GM18505 (cell line): ENCODE measurements at regions not wholly inside any gene's neighbourhood (a gene's known extent, or its start where the extent isn't known, plus 50 kb on each side); places are given as distances from the start of the nearest gene placed in this dataset.
"Not testable (repeated sequence)": the region's sequence is repeated elsewhere in the genome, so short reads cannot be mapped to it uniquely, and the experiment has no call there.

Experiments used
- ATAC-seq: cut with Tn5 transposase; IDR thresholded peaks from one replicate; pipeline ENCODE4 v1.9.1; 2021; ENCODE audit not compliant: unreplicated experiment
- POLR2A ChIP-seq: IDR thresholded peaks from 4 replicates; pipeline ENCODE4 v1.6.1; 2011; ENCODE audit warnings: borderline replicate concordance; ENCODE audit not compliant: insufficient read depth, insufficient read length; ENCODE audit errors: extremely low read depth

DNA sequence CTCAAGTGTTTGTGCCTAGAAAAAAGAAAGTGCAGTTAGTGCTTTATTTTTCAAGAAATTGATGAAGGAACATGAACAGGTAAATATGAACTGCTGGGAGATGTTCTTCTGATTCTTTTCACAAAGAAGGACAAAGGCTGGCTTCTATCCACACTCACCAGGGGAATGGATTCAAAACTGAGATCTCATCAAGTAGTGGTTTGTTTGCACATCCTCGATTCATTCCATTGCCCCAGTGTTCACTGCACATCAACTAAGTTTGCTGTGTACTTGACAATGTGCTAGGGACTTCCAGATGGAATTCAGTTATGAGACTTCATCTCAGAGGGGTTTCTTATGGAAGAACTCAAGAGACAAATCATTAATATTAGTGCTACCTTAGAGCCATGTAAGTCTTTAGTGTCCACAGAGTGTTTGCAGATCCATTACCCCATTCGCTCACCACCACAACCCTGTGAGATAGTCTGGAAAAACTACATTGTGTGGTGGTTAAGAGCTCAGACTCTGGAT is 332.9 kb upstream of the PPP2R3A start:
- no peak for ATAC-seq

GRCh38 chr3:135633078-135633477 is 332.4 kb upstream of the PPP2R3A start:
- no peak for TF ChIP-seq POLR2A

More for the DNA sequence above, 332.9 kb upstream of the PPP2R3A start:
- no peak for TF ChIP-seq POLR2A

DNA sequence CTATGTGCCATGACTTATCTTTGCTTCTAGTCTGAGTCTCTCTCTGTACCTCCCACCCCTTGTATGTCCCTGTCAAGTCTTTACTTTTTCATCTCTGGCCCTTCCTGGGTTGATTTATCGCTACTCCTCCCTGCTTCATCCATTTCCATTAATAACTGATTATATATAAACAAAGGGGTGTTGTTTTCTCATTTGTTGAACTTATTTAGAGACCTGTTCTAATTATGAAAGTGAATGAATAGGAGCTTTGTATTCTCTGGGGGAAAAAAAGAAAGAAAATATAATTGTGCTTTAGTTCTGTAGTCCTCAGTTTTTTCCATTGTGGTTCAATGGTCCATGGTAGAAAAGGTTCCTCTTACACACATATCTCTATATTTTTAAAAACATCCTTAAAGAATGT is 328.9 kb upstream of the PPP2R3A start:
- no peak for TF ChIP-seq POLR2A
- ATAC-seq: no peak

More at GRCh38 chr3:135633078-135633477, 332.4 kb upstream of the PPP2R3A start:
- no peak for ATAC-seq

DNA sequence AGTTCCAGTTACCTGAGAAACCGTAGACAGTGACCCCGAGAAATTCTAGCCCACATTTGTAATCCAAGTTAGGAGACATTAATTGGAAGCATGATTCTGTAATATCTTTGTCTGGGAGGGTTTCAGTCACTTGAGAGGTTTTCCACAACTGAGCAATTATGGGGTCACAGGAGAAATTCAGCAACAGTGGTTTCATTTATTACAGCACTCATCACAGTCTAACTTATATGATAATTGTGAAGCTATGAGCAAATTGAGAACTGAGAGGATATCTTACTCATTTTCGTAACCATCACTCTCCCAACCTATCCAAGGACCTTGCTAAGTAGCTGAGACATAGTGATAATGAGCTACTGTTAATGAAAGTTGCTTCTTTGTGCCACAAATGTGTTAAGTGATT is 328.5 kb upstream of the PPP2R3A start:
- no peak for ATAC-seq
- TF ChIP-seq POLR2A: no peak

- no peak for ATAC-seq
- no peak for TF ChIP-seq POLR2A
Observed at GRCh38 chr3:135641761-135642160, 323.8 kb upstream of the PPP2R3A start.

DNA sequence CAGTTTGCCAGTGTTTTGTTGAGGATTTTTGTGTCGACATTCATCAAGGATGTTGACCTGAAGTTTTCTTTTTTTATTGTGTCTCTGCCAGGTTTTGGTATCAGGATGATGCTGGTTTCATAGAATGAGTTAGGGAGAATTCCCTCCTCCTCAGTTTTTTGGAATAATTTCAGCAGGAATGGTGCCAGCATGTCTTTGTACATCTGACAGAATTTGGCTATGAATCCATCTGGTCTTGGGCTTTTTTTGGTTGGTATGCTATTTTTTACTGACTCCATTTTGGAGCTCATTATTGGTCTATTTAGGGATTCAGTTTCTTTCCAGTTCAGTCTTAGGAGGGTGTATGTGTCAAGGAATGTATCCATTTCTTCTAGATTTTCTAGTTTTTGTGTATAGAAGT is 320.0 kb upstream of the PPP2R3A start:
- ATAC-seq: no peak
- TF ChIP-seq POLR2A: no peak

GRCh38 chr3:135646873-135647272 is 318.7 kb upstream of the PPP2R3A start:
- no peak for TF ChIP-seq POLR2A

DNA sequence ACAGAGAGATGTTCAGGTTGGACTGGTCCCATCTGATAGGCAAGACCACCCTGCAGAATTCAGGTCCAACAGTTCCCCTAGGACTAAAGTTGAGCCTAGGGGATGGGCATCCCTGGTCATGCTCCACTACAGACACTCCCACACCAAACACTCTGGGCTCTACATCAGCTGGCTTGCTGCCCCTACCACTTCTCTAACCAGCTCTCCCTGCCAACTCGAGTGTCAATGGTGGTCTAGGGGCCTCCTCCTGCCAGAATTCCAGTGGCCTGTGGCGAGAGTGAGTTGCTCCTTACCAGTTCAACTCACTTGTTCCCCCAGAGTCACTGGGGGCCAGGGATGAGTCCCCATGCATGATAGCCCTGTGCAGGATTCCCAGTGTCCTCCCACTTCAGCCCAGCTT is 316.2 kb upstream of the PPP2R3A start:
- TF ChIP-seq POLR2A: no peak
- no peak for ATAC-seq

More at GRCh38 chr3:135646873-135647272, 318.7 kb upstream of the PPP2R3A start:
- ATAC-seq: no peak

DNA sequence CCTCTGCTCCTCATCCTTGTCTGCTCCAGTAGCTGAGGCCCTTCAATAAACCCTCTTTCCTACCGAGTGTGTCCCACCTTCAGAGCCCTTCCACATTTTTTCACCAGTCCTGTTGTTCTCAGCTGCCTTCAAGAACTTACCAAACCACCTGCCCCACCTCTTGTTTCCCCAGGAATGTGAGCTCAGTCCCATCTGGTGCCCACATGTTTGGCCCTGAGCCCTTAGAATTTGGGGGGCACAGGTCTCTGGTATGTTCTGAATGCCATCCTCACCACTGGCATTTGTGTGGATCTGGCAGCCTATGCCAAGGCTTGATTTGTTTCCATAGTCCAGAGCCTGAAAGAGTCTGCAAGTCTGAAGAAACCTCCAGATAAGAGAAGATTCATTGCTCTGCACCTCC is 315.2 kb upstream of the PPP2R3A start:
- ATAC-seq: no peak
- TF ChIP-seq POLR2A: no peak

- ATAC-seq: no peak
- no peak for TF ChIP-seq POLR2A
Observed at GRCh38 chr3:135652388-135652787, 313.1 kb upstream of the PPP2R3A start.

- no peak for TF ChIP-seq POLR2A
- ATAC-seq: no peak
Observed at GRCh38 chr3:135655328-135655727, 310.2 kb upstream of the PPP2R3A start.

DNA sequence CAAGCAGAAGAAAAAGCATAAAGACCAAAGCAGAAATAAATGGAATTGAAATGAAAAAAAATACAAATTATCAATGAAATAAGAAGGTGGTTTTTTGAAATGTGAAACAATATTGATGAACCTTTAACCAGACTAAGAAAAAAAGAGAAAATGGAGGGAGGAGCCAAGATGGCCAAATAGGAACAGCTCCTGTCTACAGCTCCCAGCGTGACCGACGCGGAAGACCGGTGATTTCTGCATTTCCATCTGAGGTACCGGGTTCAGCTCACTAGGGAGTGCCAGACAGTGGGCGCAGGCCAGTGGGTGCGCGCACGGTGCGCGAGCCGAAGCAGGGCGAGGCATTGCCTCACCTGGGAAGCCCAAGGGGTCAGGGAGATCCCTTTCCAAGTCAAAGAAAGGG is 307.1 kb upstream of the PPP2R3A start:
- ATAC-seq: not testable (repeated sequence)

- no peak for ATAC-seq
- TF ChIP-seq POLR2A: no peak
Observed at GRCh38 chr3:135667061-135667460, 298.5 kb upstream of the PPP2R3A start.

DNA sequence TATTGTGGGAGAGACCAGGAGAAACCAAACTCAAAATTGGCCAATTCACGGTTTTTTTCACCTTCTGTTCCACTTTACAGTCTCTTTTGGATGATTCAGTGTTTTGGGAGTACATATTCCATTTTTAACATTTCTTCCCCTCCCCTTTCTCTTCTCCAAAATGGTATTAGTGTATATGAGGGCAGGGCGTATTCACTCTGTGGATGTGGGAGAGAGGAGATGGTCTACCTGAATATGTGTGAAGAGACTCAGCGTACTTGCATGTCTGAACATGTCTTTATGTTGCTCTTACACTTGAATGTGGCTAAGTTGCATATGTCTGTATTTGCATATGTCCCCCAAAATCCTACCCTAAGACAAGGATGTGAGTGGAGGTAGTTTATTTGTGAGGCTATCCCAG is 291.0 kb upstream of the PPP2R3A start:
- TF ChIP-seq POLR2A: no peak
- no peak for ATAC-seq

GRCh38 chr3:135678386-135678785 is 287.1 kb upstream of the PPP2R3A start:
- ATAC-seq: no peak

More at GRCh38 chr3:135678386-135678785, 287.1 kb upstream of the PPP2R3A start:
- no peak for TF ChIP-seq POLR2A
